HCT116 (cell line): ENCODE measurements at regions not wholly inside any gene's neighbourhood (a gene's known extent, or its start where the extent isn't known, plus 50 kb on each side); places are given as distances from the start of the nearest gene placed in this dataset.

Experiments used
- ATAC-seq: fragments of 200-7000 bp; cut with Tn5 transposase; 2 replicates; pipeline ENCODE4 v1.9.1; 2020; ENCODE audit warnings: mild to moderate bottlenecking, moderate library complexity
- BruUV-seq: library from RNA; stranded (reverse); fragments of 400-500 nt; replicated peaks from 2 replicates; lab custom pipeline; 2021; lab: Mats Ljungman, UMichigan
- CTCF ChIA-PET: fragments of 300-600 bp; sonication (Branson Sonifier 250); formaldehyde crosslinking; loops from one replicate; lab custom pipeline; 2021; ENCODE audit warnings: antibody characterized with exemption; lab: Charles Lee
- POLR2A ChIA-PET: fragments of 300-600, 350-600 bp; sonication (Branson Sonifier 250); formaldehyde crosslinking; loops from one replicate; lab custom pipeline; 2021; ENCODE audit warnings: antibody characterized with exemption; lab: Charles Lee
- RAD21 ChIA-PET, 2 experiments: fragments of 300-600 bp; sonication (Branson Sonifier 250); formaldehyde crosslinking; loops; one replicate each; lab custom pipeline; 2023; ENCODE audit warnings: low total read pairs in 2 of 2; ENCODE audit not compliant: uncharacterized antibody in 2 of 2, unreplicated experiment in 2 of 2, low non-redundant PET in 1 of 2; lab: Charles Lee
- DNase-seq: peaks from one replicate; pipeline ENCODE4 v3.0.0-alpha.2; 2010; ENCODE audit warnings: low read depth, low spot score
- H2AFZ ChIP-seq: fragments of 200-600 bp; shearing (Covaris generic), sonication (generic); 2 replicates; pipeline ENCODE4 v1.6.1; 2017; ENCODE audit warnings: low read depth, mixed run types, mixed read lengths, antibody characterized with exemption, low read length; ENCODE audit not compliant: poor library complexity, severe bottlenecking
- H3K27ac ChIP-seq: 2 replicates; pipeline ENCODE4 v1.5.1; 2012; ENCODE audit warnings: low read depth, low read length
- H3K27me3 ChIP-seq: fragments of 200-600 bp; sonication (generic); 2 replicates; pipeline ENCODE4 v1.6.1; 2016; ENCODE audit warnings: mixed run types, low read length, mixed read lengths; ENCODE audit not compliant: insufficient read depth
- H3K36me3 ChIP-seq, 2 experiments: fragments of 200-500 bp in 1 of 2; fragments of 200-600 bp in 1 of 2; sonication (Bioruptor generic) in 1 of 2; sonication (generic) in 1 of 2; 2 replicates each; pipeline versions ENCODE4 v1.5.1 to v1.6.1; 2014 to 2016; ENCODE audit warnings: low read length in 2 of 2, inconsistent platforms in 1 of 2, mixed read lengths in 1 of 2, mixed run types in 1 of 2; ENCODE audit not compliant: insufficient read depth in 2 of 2, control insufficient read depth in 1 of 2
- H3K4me1 ChIP-seq, 2 experiments: fragments of 200-600 bp in 1 of 2; sonication (generic) in 1 of 2; 2 replicates each; pipeline versions ENCODE4 v1.5.1 to v1.6.1; 2012 to 2017; ENCODE audit warnings: low read length in 2 of 2, inconsistent platforms in 1 of 2, mild to moderate bottlenecking in 1 of 2, mixed read lengths in 1 of 2, mixed run types in 1 of 2, moderate library complexity in 1 of 2; ENCODE audit not compliant: insufficient read depth in 2 of 2, control insufficient read depth in 1 of 2
- H3K4me2 ChIP-seq: fragments of 200-600 bp; sonication (generic); 2 replicates; pipeline ENCODE4 v1.6.1; 2017; ENCODE audit warnings: mixed run types, low read length, mixed read lengths
- H3K4me3 ChIP-seq, 2 experiments: fragments of 200-600 bp in 1 of 2; sonication (generic) in 1 of 2; replicated peaks in 1 of 2; 2 replicates each; pipeline ENCODE4 v1.5.1; 2011 to 2016; ENCODE audit warnings: low read length in 2 of 2, control low read depth in 1 of 2, low read depth in 1 of 2, mild to moderate bottlenecking in 1 of 2, mixed read lengths in 1 of 2, mixed run types in 1 of 2
- H3K79me2 ChIP-seq: fragments of 200-600 bp; sonication (generic); 2 replicates; pipeline ENCODE4 v1.6.1; 2017; ENCODE audit warnings: mild to moderate bottlenecking, mixed run types, low read length, moderate library complexity, mixed read lengths; ENCODE audit not compliant: insufficient read depth
- H3K9ac ChIP-seq: fragments of 200-600 bp; sonication (generic); 2 replicates; pipeline ENCODE4 v1.6.1; 2016; ENCODE audit warnings: low read length, mixed read lengths
- H3K9me2 ChIP-seq: fragments of 200-600 bp; sonication (generic), shearing (Covaris generic); 2 replicates; pipeline ENCODE4 v1.6.1; 2017; ENCODE audit warnings: mixed run types, mild to moderate bottlenecking, moderate library complexity; ENCODE audit not compliant: insufficient read depth
- H3K9me3 ChIP-seq, 2 experiments: fragments of 200-500 bp in 1 of 2; fragments of 200-600 bp in 1 of 2; sonication (Bioruptor generic) in 1 of 2; sonication (generic) in 1 of 2; 2 replicates each; pipeline ENCODE4 v1.6.1; 2014 to 2017; ENCODE audit warnings: low read length in 2 of 2, mixed read lengths in 2 of 2, inconsistent platforms in 1 of 2, low read depth in 1 of 2, mild to moderate bottlenecking in 1 of 2, mixed run types in 1 of 2, moderate library complexity in 1 of 2; ENCODE audit not compliant: control insufficient read depth in 1 of 2, insufficient read depth in 1 of 2
- H4K20me1 ChIP-seq: fragments of 200-600 bp; sonication (generic), shearing (Covaris generic); 2 replicates; pipeline ENCODE4 v1.6.1; 2017; ENCODE audit warnings: mixed run types, mild to moderate bottlenecking, moderate library complexity; ENCODE audit not compliant: insufficient read depth
- CBX3 ChIP-seq: IDR thresholded peaks from 2 replicates; pipeline ENCODE4 v1.6.1; 2012; ENCODE audit warnings: low read depth
- CEBPB ChIP-seq: IDR thresholded peaks from 2 replicates; pipeline ENCODE4 v1.6.1; 2012; ENCODE audit warnings: low read depth
- EGR1 ChIP-seq: IDR thresholded peaks from 2 replicates; pipeline ENCODE4 v1.6.1; 2012; ENCODE audit warnings: low read depth
- EZH2 ChIP-seq: fragments of 200-600 bp; sonication (generic); IDR thresholded peaks from 2 replicates; pipeline ENCODE4 v1.6.1; 2017; ENCODE audit warnings: antibody characterized with exemption, mixed run types
- EZH2phosphoT487 ChIP-seq: fragments of 200-600 bp; IDR thresholded peaks from 2 replicates; pipeline ENCODE4 v1.6.1; 2018; ENCODE audit warnings: antibody characterized with exemption, borderline replicate concordance
- FOSL1 ChIP-seq: IDR thresholded peaks from 2 replicates; pipeline ENCODE4 v1.6.1; 2012; ENCODE audit warnings: low read depth
- SIN3A ChIP-seq: IDR thresholded peaks from 2 replicates; pipeline ENCODE4 v1.6.1; 2012; ENCODE audit warnings: low read depth
- TCF7L2 ChIP-seq: IDR thresholded peaks from 2 replicates; pipeline ENCODE4 v1.7.0; 2011; ENCODE audit warnings: borderline replicate concordance, inconsistent platforms; ENCODE audit not compliant: insufficient read depth, insufficient read length; ENCODE audit errors: extremely low read depth
- YY1 ChIP-seq: IDR thresholded peaks from 2 replicates; pipeline ENCODE4 v1.6.1; 2011; ENCODE audit warnings: low read length, low read depth, moderate library complexity, mild to moderate bottlenecking; ENCODE audit not compliant: insufficient replicate concordance; ENCODE audit errors: extremely low read depth
- ZNF274 ChIP-seq: fragments of 200-500 bp; sonication (Bioruptor generic); IDR thresholded peaks from 2 replicates; pipeline ENCODE4 v1.6.1; 2014; ENCODE audit warnings: mild to moderate bottlenecking, low read depth, low read length, inconsistent platforms
- intact Hi-C: fragments of 100-400 bp; cut with micrococcal nuclease; formaldehyde crosslinking; loops from 2 replicates; pipeline ENCODE4 v1.10.0; 2022
- TF ChIP-seq, protein P1 (sequence below): IDR thresholded peaks from 2 replicates; pipeline ENCODE4 v1.6.1; 2012
- TF ChIP-seq, protein P2 (sequence below): IDR thresholded peaks from 2 replicates; pipeline ENCODE4 v1.6.1; 2012; ENCODE audit warnings: low read depth

DNA sequence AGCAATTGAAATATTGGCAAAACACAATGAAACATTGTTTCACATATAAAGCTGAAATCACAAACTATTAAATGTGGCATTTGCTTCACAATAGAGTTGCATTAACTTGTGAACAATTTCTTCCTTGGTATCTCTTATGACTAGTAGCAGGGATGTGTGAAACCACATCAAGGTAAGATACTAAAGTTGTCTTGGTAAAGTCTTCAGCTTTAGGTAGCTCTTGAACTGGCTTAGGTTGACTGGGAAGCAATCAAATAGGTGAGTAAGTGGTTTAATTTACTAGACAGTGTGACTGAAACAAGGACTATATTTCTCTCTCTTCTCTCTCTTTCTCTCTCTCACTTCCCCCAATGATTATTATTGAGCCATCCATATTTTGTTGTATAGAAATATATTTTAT, 141.5 kb upstream of the KCNK2 start:
- BruUV-seq, result no TSS peak
- intact Hi-C loops, result loop anchor here (5.0 kb wide), 1 partner anchor 79 kb away; no protein-coding TSS in a partner anchor
- no peaks in the 10 kb centered on the region for H3K9me2 ChIP-seq
- H3K9me3 ChIP-seq, result no peaks in the 10 kb centered on the region
- no peak overlapping the region for H3K4me2 ChIP-seq
- DNase-seq (no peak), ATAC-seq (no peak)
- H3K9ac ChIP-seq, result no peak overlapping the region
- TF ChIP-seq YY1, result no peak
- TF ChIP-seq SIN3A, result no peak
- no peak for TF ChIP-seq CEBPB
- TF ChIP-seq, protein P1, sequence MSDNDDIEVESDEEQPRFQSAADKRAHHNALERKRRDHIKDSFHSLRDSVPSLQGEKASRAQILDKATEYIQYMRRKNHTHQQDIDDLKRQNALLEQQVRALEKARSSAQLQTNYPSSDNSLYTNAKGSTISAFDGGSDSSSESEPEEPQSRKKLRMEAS, result no peak
- TF ChIP-seq, protein P2, sequence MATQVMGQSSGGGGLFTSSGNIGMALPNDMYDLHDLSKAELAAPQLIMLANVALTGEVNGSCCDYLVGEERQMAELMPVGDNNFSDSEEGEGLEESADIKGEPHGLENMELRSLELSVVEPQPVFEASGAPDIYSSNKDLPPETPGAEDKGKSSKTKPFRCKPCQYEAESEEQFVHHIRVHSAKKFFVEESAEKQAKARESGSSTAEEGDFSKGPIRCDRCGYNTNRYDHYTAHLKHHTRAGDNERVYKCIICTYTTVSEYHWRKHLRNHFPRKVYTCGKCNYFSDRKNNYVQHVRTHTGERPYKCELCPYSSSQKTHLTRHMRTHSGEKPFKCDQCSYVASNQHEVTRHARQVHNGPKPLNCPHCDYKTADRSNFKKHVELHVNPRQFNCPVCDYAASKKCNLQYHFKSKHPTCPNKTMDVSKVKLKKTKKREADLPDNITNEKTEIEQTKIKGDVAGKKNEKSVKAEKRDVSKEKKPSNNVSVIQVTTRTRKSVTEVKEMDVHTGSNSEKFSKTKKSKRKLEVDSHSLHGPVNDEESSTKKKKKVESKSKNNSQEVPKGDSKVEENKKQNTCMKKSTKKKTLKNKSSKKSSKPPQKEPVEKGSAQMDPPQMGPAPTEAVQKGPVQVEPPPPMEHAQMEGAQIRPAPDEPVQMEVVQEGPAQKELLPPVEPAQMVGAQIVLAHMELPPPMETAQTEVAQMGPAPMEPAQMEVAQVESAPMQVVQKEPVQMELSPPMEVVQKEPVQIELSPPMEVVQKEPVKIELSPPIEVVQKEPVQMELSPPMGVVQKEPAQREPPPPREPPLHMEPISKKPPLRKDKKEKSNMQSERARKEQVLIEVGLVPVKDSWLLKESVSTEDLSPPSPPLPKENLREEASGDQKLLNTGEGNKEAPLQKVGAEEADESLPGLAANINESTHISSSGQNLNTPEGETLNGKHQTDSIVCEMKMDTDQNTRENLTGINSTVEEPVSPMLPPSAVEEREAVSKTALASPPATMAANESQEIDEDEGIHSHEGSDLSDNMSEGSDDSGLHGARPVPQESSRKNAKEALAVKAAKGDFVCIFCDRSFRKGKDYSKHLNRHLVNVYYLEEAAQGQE, result no peak
- no peak for TF ChIP-seq ZNF274
- TF ChIP-seq EZH2, result no peak
- TF ChIP-seq CBX3, result no peak
- no peak for TF ChIP-seq FOSL1
- no peak for TF ChIP-seq TCF7L2
- no peak for TF ChIP-seq EZH2phosphoT487
- no peak for TF ChIP-seq EGR1
- no peak overlapping the region for H3K27ac ChIP-seq
- no peaks in the 10 kb centered on the region for H3K36me3 ChIP-seq
- CTCF ChIA-PET, result no interaction called here
- POLR2A ChIA-PET, result no interaction called here
- no peaks in the 10 kb centered on the region for H4K20me1 ChIP-seq
- H3K4me1 ChIP-seq, result no peaks in the 10 kb centered on the region
- RAD21 ChIA-PET, result no interaction called here
- no peaks in the 10 kb centered on the region for H3K79me2 ChIP-seq
- no peaks in the 10 kb centered on the region for H3K27me3 ChIP-seq
- H2AFZ ChIP-seq, result no peak overlapping the region
- no peak overlapping the region for H3K4me3 ChIP-seq
